Ascending aorta (tissue), 2 donors: ENCODE measurements at regions not wholly inside any gene's neighbourhood (a gene's known extent, or its start where the extent isn't known, plus 50 kb on each side); places are given as distances from the start of the nearest gene placed in this dataset.

Experiments used
- DNase-seq, 2 donors: peaks; one replicate each; pipeline ENCODE4 v3.0.0-alpha.2; 2019; ENCODE audit warnings: low spot score in 2 of 2
- H3K27ac ChIP-seq, 2 donors: fragments of 200-600 bp; sonication (generic); one replicate each; pipeline ENCODE4 v1.5.1; 2016 to 2017; ENCODE audit warnings: mild to moderate bottlenecking in 1 of 2
- H3K27me3 ChIP-seq: fragments of 200-600 bp; sonication (generic); one replicate; pipeline ENCODE4 v1.5.1; 2017
- H3K36me3 ChIP-seq, 2 donors: fragments of 200-600 bp; sonication (generic); one replicate each; pipeline ENCODE4 v1.5.1; 2016
- H3K4me1 ChIP-seq, 2 donors: fragments of 200-600 bp; sonication (generic); one replicate each; pipeline ENCODE4 v1.5.1; 2016 to 2017; ENCODE audit warnings: mild to moderate bottlenecking in 1 of 2
- H3K4me3 ChIP-seq, 2 donors: fragments of 200-600 bp; sonication (generic); one replicate each; pipeline ENCODE4 v1.5.1; 2016 to 2017; ENCODE audit warnings: mild to moderate bottlenecking in 1 of 2
- H3K9me3 ChIP-seq, 2 donors: fragments of 200-600 bp; sonication (generic); one replicate each; pipeline ENCODE4 v1.5.1; 2016
- CTCF ChIP-seq, 3 experiments: fragments of 200-600 bp in 2 of 3; fragments of 450-650 bp in 1 of 3; sonication (generic) in 2 of 3; IDR thresholded peaks; one replicate each; pipeline ENCODE4 v1.5.1; 2016 to 2019; ENCODE audit warnings: antibody characterized with exemption in 3 of 3, mild to moderate bottlenecking in 1 of 3, moderate library complexity in 1 of 3
- intact Hi-C: fragments of 100-400 bp; cut with DNase I; formaldehyde crosslinking; loops from one replicate; pipeline ENCODE4 v1.15.1; 2023

- TF ChIP-seq CTCF (IDR thresholded peaks at IDR 0.05), result no peak
Measured at GRCh38 chr13:38415233-38415632, 65.6 kb downstream of the UFM1 start.

GRCh38 chr13:38417241-38417640 is 67.6 kb downstream of the UFM1 start:
- no peak overlapping the region for H3K27ac ChIP-seq
- intact Hi-C loops, result no loop called here
- no peaks in the 10 kb centered on the region for H3K4me1 ChIP-seq
- no peak for DNase-seq
- TF ChIP-seq CTCF (IDR thresholded peaks at IDR 0.05), result no peak
- no peak overlapping the region for H3K4me3 ChIP-seq
- no peaks in the 10 kb centered on the region for H3K36me3 ChIP-seq
- no peaks in the 10 kb centered on the region for H3K27me3 ChIP-seq
- H3K9me3 ChIP-seq, result no peaks in the 10 kb centered on the region

More at GRCh38 chr13:38415233-38415632, 65.6 kb downstream of the UFM1 start:
- DNase-seq, result no peak
- Histone ChIP-seq H3K27ac (no peak overlapping the region), H3K9me3 (no peaks in the 10 kb centered on the region), H3K36me3 (no peaks in the 10 kb centered on the region), H3K4me1 (no peaks in the 10 kb centered on the region), H3K27me3 (no peaks in the 10 kb centered on the region), H3K4me3 (no peak overlapping the region)
- intact Hi-C loops, result no loop called here

DNA sequence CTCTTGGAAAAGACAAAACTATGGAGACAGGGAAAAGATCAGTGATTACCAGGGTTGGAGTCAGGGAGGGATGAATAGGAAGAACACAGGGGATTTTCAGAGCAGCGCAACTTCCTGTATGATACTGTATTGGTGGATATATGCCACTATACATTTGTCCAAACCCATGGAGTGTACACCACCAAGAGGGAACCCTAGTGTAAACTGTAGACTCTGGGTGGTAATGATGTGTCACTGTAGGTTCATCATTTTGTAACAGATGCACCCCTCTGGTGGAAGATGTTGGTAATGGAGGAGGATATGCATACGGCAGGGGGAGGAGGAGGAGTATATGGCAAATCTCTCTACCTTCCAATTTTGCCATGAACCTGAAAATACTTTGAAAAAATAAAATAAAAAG is 68.1 kb downstream of the UFM1 start:
- H3K27ac ChIP-seq, result no peak overlapping the region
- no peaks in the 10 kb centered on the region for H3K9me3 ChIP-seq
- TF ChIP-seq CTCF (IDR thresholded peaks at IDR 0.05), result no peak
- intact Hi-C loops, result no loop called here
- H3K4me1 ChIP-seq, result no peaks in the 10 kb centered on the region
- no peak for DNase-seq
- H3K4me3 ChIP-seq, result no peak overlapping the region
- H3K36me3 ChIP-seq, result no peaks in the 10 kb centered on the region
- no peaks in the 10 kb centered on the region for H3K27me3 ChIP-seq

- Histone ChIP-seq H3K9me3 (no peaks in the 10 kb centered on the region), H3K4me1 (no peaks in the 10 kb centered on the region), H3K4me3 (no peak overlapping the region), H3K36me3 (no peaks in the 10 kb centered on the region), H3K27ac (no peak overlapping the region), H3K27me3 (no peaks in the 10 kb centered on the region)
- no peak for DNase-seq
- TF ChIP-seq CTCF (IDR thresholded peaks at IDR 0.05), result no peak
- intact Hi-C loops, result no loop called here
Measured at GRCh38 chr13:38418286-38418685, 68.6 kb downstream of the UFM1 start.

DNA sequence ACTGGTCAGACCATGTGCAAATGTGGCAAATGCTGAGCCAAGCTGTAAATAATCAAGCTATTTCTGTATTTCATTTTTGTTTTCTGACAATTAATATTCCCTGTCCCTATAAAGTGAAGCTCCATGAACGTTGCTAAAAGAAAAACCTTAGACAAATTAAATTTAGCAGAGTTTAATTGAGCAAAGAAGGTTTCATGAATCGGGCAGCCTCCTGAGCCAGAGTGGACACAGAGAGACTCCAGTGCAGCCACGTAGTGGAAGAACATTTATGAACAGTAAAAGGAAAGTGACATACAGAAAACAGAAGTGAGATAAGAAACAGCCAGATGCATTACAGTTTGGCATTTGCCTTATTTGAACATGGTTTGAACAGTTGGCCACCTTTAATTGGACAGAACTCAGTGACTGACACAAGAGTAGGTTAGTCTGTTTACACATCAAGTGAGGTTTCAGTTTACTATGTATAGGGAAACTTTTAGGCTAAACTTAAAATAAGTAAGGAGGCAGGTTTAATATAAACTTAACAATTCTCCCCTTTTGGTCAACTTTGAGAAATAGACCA is 69.7 kb downstream of the UFM1 start:
- Histone ChIP-seq H3K36me3 (no peaks in the 10 kb centered on the region), H3K27me3 (no peaks in the 10 kb centered on the region), H3K4me3 (no peak overlapping the region), H3K27ac (no peak overlapping the region), H3K4me1 (no peaks in the 10 kb centered on the region), H3K9me3 (no peaks in the 10 kb centered on the region)
- DNase-seq, result no peak
- TF ChIP-seq CTCF (IDR thresholded peaks at IDR 0.05), result no peak
- intact Hi-C loops, result no loop called here
